ENCODE measurements at regions not wholly inside any gene's neighbourhood (a gene's known extent, or its start where the extent isn't known, plus 50 kb on each side); places are given as distances from the start of the nearest gene placed in this dataset.
A peak's percentile ranks its signal among the peaks of the same experiment; 100 is the strongest.

- TF ChIP-seq NFKBIZ (CRISPR knock-in tag; IDR thresholded peaks at IDR 0.05): peak; percentile 55; the same call in 1 of the 2 replicates
- TF ChIP-seq NAIF1 (CRISPR knock-in tag; IDR thresholded peaks at IDR 0.05; ENCODE audit: borderline replicate concordance): no peak
- TF ChIP-seq ZBTB1 (CRISPR knock-in tag; IDR thresholded peaks at IDR 0.05; ENCODE audit: borderline replicate concordance): no peak
- TF ChIP-seq MED13 (CRISPR knock-in tag; IDR thresholded peaks at IDR 0.05): peak; percentile 79; the same call in 1 of the 2 replicates
- TF ChIP-seq ONECUT2 (CRISPR knock-in tag; IDR thresholded peaks at IDR 0.05): peak; percentile 77
- TF ChIP-seq ZBTB20 (CRISPR knock-in tag; IDR thresholded peaks at IDR 0.05; ENCODE audit: borderline replicate concordance, low read depth): peak; percentile 50; the same call in 1 of the 2 replicates
- TF ChIP-seq, protein P1, sequence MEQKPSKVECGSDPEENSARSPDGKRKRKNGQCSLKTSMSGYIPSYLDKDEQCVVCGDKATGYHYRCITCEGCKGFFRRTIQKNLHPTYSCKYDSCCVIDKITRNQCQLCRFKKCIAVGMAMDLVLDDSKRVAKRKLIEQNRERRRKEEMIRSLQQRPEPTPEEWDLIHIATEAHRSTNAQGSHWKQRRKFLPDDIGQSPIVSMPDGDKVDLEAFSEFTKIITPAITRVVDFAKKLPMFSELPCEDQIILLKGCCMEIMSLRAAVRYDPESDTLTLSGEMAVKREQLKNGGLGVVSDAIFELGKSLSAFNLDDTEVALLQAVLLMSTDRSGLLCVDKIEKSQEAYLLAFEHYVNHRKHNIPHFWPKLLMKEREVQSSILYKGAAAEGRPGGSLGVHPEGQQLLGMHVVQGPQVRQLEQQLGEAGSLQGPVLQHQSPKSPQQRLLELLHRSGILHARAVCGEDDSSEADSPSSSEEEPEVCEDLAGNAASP (CRISPR knock-in tag; IDR thresholded peaks at IDR 0.05; ENCODE audit: borderline replicate concordance): peak; percentile 67; the same call in 1 of the 2 replicates
- no peak for TF ChIP-seq ZNF792 (CRISPR knock-in tag; IDR thresholded peaks at IDR 0.05)
- TF ChIP-seq NFIC (IDR thresholded peaks at IDR 0.05; ENCODE audit: low read length): peak; percentile 66; the same call in 1 of the 2 replicates
- peak; percentile 31 for TF ChIP-seq SKI (IDR thresholded peaks at IDR 0.05; ENCODE audit: partially characterized antibody)
- TF ChIP-seq RAD21 (CRISPR knock-in tag; IDR thresholded peaks at IDR 0.05): peak; percentile 32; the same call in 1 of the 2 replicates
- TF ChIP-seq ZBTB2 (CRISPR knock-in tag; IDR thresholded peaks at IDR 0.05; ENCODE audit: low read depth): no peak
- peak; percentile 94 for TF ChIP-seq ARID5B (CRISPR knock-in tag; IDR thresholded peaks at IDR 0.05)
- TF ChIP-seq NKX3-1 (CRISPR knock-in tag; IDR thresholded peaks at IDR 0.05): peak; percentile 68; the same call in 1 of the 2 replicates
- peak; percentile 24; the same call in 1 of the 2 replicates for TF ChIP-seq HDAC1 (CRISPR knock-in tag; IDR thresholded peaks at IDR 0.05)
- peak; percentile 88 for TF ChIP-seq ZBTB43 (CRISPR knock-in tag; conservative IDR thresholded peaks at IDR 0.05)
- peak; percentile 84; the same call in 1 of the 2 replicates for TF ChIP-seq FOXJ3 (CRISPR knock-in tag; IDR thresholded peaks at IDR 0.05; ENCODE audit: borderline replicate concordance)
- peak; percentile 90 for TF ChIP-seq CEBPG (CRISPR knock-in tag; IDR thresholded peaks at IDR 0.05)
- peak; percentile 41; the same call in 1 of the 2 replicates for TF ChIP-seq SIX1 (CRISPR knock-in tag; IDR thresholded peaks at IDR 0.05; ENCODE audit: borderline replicate concordance)
- TF ChIP-seq IRF1 (CRISPR knock-in tag; IDR thresholded peaks at IDR 0.05; ENCODE audit: low read depth): no peak
- no peak for TF ChIP-seq RXRA (CRISPR knock-in tag; IDR thresholded peaks at IDR 0.05)
These were observed 728.0 kb downstream of the FSCB start (continued) for GRCh38 chr14:43778937-43779639.
